ENCODE measurements at regions not wholly inside any gene's neighbourhood (a gene's known extent, or its start where the extent isn't known, plus 50 kb on each side); places are given as distances from the start of the nearest gene placed in this dataset.

- no peak for TF ChIP-seq CTCF (IDR thresholded peaks at IDR 0.05)
- no peak for TF ChIP-seq POLR2AphosphoS5 (IDR thresholded peaks at IDR 0.05)
- TF ChIP-seq POLR2A (IDR thresholded peaks at IDR 0.05) = no peak
Measured at GRCh38 chr1:182317611-182318161, 73.9 kb downstream of the GLUL start.
